ENCODE measurements at regions not wholly inside any gene's neighbourhood (a gene's known extent, or its start where the extent isn't known, plus 50 kb on each side); places are given as distances from the start of the nearest gene placed in this dataset.

DNA sequence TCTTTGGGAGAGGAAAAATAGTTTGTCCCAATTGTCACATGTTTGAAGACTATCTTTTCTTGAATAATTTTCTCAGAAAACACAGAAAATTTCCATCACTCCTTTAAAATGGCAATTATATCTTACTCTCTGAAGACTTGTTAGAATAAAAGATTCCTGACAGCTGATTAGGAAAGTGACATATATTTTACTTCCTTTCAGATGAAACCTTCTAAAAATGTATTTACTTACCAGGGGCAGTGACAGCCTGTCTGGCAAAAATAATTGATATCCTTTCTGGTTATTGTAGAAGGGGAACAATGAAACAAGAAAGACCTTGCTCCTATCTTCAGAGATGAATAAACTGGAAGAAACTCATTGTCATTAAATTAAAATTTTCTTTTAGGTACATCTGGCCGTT is 483.3 kb upstream of the GOLIM4 start:
- peaks cover 0 to 20% (median 7%) of the 10 kb centered on the region in 4 donors for H3K4me1 ChIP-seq
- ATAC-seq: no peak
- intact Hi-C loops (cut with DNase I): no loop called here
- TF ChIP-seq POLR2A (IDR thresholded peaks at IDR 0.05): no peak
- H3K27ac ChIP-seq: no peak overlapping the region
- H3K9me3 ChIP-seq: no peaks in the 10 kb centered on the region
- no peaks in the 10 kb centered on the region for H3K27me3 ChIP-seq
- DNase-seq: no peak
- H3K36me3 ChIP-seq: no peaks in the 10 kb centered on the region
- no peak overlapping the region for H3K4me3 ChIP-seq
- WGBS (ENCODE audit: insufficient coverage, low coverage, low lambda C conversion rate, missing lambda C conversion rate): 48% methylated on average over 1 of the region's 1 CpG

DNA sequence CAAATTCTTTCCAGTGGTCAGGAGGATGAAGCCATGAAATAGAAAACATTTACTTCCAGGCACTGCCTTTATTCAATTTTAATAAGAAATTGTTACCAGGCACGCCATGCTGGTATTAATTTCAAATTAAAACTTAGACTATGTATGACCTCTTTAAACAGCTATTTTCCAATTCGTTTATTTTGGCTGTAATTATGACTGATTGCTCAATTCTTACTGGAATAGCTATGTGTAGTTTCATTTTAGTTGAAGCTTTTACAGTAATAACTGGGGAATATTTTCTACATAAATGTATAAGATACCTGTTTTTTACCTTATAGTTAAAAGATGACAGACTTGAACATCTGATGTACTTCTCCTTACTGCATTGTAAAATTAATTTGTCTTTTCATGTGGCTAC is 480.0 kb upstream of the GOLIM4 start:
- DNase-seq (no peak), ATAC-seq (peak in 1 of 4 donors; percentile 50)
- peaks cover 0 to 20% (median 7%) of the 10 kb centered on the region in 4 donors for H3K4me1 ChIP-seq
- H3K27me3 ChIP-seq: no peaks in the 10 kb centered on the region
- WGBS (ENCODE audit: insufficient coverage, low coverage, low lambda C conversion rate, missing lambda C conversion rate): 12% methylated on average over 2 of the region's 2 CpGs
- H3K4me3 ChIP-seq: no peak overlapping the region
- intact Hi-C loops (cut with DNase I): no loop called here
- peak overlapping the region in 2 of 3 donors; percentile 50 to 53 for H3K27ac ChIP-seq
- no peaks in the 10 kb centered on the region for H3K9me3 ChIP-seq
- H3K36me3 ChIP-seq: no peaks in the 10 kb centered on the region
- TF ChIP-seq, protein P1, sequence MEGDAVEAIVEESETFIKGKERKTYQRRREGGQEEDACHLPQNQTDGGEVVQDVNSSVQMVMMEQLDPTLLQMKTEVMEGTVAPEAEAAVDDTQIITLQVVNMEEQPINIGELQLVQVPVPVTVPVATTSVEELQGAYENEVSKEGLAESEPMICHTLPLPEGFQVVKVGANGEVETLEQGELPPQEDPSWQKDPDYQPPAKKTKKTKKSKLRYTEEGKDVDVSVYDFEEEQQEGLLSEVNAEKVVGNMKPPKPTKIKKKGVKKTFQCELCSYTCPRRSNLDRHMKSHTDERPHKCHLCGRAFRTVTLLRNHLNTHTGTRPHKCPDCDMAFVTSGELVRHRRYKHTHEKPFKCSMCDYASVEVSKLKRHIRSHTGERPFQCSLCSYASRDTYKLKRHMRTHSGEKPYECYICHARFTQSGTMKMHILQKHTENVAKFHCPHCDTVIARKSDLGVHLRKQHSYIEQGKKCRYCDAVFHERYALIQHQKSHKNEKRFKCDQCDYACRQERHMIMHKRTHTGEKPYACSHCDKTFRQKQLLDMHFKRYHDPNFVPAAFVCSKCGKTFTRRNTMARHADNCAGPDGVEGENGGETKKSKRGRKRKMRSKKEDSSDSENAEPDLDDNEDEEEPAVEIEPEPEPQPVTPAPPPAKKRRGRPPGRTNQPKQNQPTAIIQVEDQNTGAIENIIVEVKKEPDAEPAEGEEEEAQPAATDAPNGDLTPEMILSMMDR (IDR thresholded peaks at IDR 0.05): no peak
- no peak for TF ChIP-seq POLR2A (IDR thresholded peaks at IDR 0.05)

DNA sequence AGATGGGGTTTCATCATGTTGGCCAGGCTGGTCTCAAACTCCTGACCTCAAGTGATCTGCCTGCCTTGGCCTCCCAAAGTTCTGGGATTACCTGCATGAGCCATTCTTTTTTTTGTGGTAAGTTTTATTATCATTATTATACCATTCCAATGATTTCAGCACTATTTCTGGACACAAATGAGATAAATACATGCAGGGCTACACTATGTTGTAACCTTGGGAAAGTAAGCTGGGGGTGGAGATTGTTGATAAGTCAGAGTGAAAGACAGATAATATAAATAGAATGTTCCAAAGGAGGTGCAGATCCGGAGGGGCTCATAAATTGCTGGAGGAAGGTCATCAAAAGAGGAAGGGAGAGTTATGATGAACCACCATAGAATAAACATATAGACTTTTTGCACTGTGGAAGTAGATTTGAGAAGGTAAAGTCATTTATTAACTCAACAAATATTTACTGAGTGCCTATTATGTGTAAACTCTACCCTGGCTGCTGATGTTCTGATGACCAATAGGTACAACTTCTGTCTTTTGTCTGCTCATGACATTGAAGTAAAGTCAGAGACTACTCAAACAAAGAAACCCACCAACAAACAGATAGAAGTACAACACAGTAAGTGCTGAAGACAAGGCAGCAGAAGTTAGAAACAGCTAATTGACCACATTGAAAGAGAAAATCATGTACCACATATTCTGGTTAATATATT is 478.9 kb upstream of the GOLIM4 start:
- no peak for TF ChIP-seq POLR2A (IDR thresholded peaks at IDR 0.05)
- TF ChIP-seq, protein P1 (IDR thresholded peaks at IDR 0.05): no peak
- no peaks in the 10 kb centered on the region for H3K27me3 ChIP-seq
- WGBS (ENCODE audit: insufficient coverage, low coverage, low lambda C conversion rate, missing lambda C conversion rate): 9% methylated on average over 1 of the region's 1 CpG
- H3K27ac ChIP-seq: peak overlapping the region; percentile 47 to 53 (median 50)
- peaks cover 0 to 20% (median 7%) of the 10 kb centered on the region in 4 donors for H3K4me1 ChIP-seq
- intact Hi-C loops (cut with DNase I): no loop called here
- H3K36me3 ChIP-seq: no peaks in the 10 kb centered on the region
- H3K9me3 ChIP-seq: no peaks in the 10 kb centered on the region
- no peak overlapping the region for H3K4me3 ChIP-seq
- DNase-seq (no peak), ATAC-seq (peak; percentile 82 to 88 (median 82))

DNA sequence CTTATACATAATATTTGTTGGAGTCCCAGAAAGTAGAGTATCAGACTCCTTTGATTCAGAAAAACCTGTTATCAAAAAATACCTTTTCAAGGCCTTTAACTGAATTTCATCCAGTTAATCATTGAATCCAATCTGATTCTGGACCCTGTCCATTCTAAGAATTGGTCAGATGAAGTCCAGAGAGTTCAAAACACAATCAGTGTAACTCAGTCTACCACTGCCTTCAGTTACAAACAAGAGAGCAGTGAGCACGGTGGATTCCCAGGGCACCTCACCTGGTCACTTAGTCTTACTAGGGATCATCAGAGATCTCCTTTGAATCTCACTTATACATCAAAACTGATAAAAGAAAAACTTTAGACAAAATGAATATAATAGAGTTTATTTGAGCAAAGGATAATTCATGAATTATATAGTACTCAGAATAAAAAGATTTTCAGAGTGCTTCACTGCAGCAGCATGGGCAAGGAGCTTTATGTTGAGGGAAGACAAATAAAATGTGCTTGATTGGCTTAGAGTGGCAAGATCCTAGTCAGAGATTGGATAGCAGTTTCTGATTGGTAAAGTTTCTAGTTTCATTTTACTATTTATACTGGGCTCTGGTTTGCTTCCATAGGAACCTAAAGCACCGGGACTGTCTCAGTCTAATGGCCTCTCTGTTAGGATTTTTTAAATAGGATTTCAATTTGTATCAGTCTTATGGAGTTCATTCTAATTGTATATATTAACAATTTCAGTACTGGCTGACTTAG is 474.9 kb upstream of the GOLIM4 start:
- H3K27me3 ChIP-seq: no peaks in the 10 kb centered on the region
- whole genome bisulfite sequencing (ENCODE audit: insufficient coverage, low coverage, low lambda C conversion rate, missing lambda C conversion rate): 30% methylated on average over 2 of the region's 2 CpGs
- no peak overlapping the region for H3K4me3 ChIP-seq
- DNase-seq (no peak), ATAC-seq (peak; percentile 68 to 81 (median 73))
- no peaks in the 10 kb centered on the region for H3K9me3 ChIP-seq
- H3K4me1 ChIP-seq: peaks cover 0 to 13% (median 4%) of the 10 kb centered on the region in 4 donors
- H3K27ac ChIP-seq: peak overlapping the region in 2 of 3 donors; percentile 2 to 62
- H3K36me3 ChIP-seq: no peaks in the 10 kb centered on the region
- intact Hi-C loops (cut with DNase I): no loop called here
- TF ChIP-seq POLR2A (IDR thresholded peaks at IDR 0.05): no peak
- TF ChIP-seq, protein P1 (IDR thresholded peaks at IDR 0.05): no peak

Data from right lobe of liver (tissue), 6 donors.